ENCODE measurements at regions not wholly inside any gene's neighbourhood (a gene's known extent, or its start where the extent isn't known, plus 50 kb on each side); places are given as distances from the start of the nearest gene placed in this dataset.

DNA sequence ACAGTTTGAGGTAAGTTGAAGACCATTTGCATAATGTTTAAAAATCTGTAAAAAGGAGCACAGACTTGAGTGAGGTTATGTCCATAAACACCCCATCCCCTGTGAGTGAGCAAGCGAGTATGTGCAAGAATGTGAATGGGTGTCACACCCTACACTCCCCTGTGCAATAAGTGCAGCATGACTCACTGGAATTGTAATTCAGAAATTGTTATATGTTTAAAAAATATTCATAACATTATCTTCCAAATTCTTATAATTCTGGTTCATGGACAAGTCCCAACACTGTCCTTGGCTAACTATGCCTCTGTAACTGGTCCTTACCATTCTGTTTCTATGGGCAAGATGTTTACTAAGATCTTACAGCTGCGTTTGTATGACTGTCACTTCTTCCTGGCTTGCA is 207.8 kb upstream of the FAR2 start:
- no peak for DNase-seq

DNA sequence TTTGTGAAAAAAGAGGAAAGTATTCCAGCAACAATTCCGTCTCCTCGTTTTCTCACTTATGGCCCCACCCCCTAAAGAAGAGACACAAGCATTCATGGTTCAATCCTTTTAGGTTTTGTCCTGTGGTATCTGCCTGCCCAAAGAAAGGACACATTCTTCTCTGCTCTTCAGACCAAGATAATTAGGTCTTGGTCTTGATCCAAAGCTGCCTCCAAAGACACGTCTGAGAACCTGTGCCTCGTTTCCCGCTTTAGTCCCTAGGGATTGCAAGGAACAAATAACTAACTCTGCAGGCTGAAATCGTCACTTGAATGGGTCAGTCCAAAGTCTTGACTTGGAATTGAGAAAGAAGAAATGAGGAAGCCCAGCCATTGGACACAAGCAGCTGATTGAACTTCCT is 202.7 kb upstream of the FAR2 start:
- DNase-seq: no peak

DNA sequence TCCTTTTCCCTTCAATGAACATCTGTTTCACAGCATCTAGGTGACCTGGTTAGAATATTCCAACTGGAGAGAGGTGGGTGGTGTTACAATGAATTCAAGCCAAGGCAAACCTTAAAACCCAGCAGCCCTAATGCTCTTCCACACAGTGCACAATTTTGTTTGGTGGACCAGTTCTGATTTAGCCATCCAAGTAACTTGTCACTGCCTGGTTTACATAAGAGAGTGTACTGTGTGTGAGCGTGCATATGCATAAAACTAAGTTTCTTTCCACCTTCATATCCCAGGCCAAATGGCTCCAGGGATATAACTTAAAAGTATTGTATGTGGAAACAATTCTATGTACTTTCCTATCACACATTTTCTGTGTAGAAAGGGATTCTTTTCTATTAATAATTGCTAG is 200.4 kb upstream of the FAR2 start:
- no peak for DNase-seq

DNA sequence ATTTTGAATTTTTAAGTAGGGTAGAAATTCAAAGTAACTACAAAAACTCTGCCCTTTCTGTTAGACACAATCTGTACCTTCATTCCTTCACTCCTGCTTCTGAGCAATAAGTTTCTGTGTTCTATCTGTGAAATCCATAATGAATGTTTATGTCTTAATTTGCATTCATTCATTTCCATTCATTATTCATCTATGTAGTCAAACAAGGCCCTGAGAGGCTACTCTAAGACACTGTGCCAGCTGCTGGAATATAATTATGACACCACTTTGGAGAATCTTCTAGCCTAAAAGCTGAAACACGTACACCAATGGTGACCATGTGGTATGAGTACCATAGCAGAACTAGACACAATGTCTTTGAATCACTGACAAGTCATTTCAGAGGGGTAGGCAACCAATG is 199.9 kb upstream of the FAR2 start:
- no peak for DNase-seq

DNA sequence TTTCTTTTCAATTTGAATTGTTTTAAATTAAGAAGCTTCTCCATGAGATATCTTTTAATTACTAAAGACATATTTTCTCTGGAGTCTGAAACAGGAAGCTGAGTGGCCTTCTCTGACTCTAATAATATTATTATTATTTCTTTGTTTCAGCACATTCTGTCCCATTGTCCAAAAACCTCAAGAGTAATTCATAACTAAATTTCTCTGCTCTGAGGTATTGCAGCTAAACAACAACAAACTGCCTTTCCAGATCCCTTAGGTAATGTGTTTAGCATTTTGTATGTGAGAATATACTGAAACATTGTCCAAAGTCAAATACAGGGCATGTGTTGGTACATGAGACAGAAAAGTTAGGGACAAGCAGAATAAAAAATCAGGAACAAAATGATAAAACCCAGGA is 199.0 kb upstream of the FAR2 start:
- DNase-seq: no peak

DNA sequence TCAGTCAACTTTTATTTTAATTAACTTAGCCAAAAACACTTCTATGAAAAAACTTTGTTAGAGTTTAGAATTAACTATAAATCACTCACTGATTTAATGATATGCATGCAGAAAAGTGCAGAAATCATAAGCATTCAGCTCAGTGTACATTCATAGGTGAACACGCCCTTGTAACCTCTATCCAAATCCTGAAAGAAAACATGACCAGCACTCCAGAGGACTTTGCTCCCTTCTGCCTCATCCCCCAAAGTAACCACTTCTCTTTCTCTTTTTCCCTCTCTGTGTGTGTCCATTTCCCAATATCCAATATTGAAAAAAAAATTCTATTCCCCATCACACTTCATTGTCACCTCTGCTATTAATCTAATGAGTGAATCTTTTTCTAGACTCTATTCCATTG is 197.1 kb upstream of the FAR2 start:
- DNase-seq: no peak

DNA sequence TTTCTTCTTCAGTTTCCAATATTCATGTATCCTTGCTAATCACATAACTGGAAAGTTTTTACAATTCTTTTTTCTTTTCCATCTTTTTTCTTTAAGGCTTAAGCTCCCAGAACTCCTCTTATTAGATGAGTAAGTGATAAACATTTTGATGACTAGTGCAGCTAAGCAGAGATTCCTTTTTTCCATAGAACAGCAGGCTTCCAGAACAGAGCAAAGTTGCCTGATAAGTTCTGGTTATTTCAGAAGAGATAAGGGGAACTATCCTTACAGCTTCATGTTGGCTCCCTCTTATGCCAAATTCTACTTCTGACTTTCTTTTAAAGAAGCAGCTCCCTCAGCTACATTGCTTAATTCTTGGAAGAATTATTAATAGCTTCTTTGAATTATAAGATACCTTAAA is 194.7 kb upstream of the FAR2 start:
- DNase-seq: no peak

DNA sequence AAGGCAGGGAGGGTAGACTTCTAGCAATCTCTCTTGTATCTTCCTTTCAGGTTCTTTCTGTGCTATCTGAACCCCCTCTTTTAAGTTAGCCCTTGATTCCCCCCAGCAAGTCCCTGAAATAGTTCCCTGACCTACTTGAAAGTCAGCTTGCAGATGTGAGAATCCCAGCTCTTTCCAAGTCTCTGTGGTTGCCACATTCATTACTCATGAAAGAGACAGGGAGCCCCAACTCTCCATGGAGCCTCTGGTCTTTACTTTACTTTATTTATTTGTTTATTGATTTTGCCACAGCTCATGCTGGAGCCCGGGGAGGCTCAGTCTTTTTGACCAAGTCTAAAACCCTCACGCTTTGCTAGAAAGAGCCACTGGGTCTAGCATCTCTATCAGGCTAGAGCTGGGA is 193.6 kb upstream of the FAR2 start:
- no peak for DNase-seq

DNA sequence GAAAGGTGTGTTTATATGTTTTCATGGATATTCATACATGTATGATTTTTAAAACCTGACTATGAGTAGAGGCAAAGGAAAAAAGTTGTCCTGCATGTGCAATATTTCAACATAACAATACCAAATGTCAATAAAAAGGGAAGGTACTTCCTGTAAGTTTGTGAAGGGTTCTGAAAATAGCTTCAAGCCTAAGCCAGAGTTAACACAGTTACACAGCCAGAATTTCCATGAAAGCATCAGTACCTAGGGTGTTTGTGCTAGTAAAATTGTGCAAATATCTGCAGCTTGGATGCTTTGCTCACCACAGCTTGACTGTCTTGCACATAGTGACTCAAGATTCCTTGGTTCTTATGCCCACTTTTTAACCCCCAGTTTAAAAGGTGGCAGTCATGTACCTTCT is 193.1 kb upstream of the FAR2 start:
- no peak for DNase-seq

DNA sequence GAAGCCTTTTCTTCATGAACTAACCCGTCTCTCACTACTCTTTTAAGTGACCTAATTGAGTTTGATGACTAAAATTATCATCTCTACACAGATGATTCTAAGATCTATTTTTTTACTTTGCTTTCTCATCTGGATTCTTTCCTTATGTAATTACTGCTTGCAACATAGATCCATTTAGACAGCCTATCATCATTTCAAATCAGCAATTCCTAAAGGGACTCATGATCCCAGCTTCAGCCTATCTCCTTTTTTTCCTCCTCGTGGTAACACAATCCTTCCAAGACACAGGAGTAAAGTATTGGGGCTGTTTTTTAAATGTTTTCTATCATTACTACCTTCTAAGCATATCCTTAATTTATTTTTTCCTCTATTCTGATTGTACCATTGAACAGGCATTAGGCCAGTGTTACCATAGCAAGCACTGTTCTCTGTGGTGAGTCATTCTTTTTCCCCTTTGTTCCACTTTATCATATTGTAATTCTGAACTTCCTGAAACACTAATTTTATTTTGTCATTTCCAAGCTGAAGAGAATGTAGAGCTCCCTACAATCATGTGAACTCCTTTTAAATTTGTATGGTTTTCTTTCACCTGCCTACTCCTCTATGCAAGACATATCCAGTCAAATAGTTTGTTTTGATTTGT is 190.4 kb upstream of the FAR2 start:
- DNase-seq: no peak

DNA sequence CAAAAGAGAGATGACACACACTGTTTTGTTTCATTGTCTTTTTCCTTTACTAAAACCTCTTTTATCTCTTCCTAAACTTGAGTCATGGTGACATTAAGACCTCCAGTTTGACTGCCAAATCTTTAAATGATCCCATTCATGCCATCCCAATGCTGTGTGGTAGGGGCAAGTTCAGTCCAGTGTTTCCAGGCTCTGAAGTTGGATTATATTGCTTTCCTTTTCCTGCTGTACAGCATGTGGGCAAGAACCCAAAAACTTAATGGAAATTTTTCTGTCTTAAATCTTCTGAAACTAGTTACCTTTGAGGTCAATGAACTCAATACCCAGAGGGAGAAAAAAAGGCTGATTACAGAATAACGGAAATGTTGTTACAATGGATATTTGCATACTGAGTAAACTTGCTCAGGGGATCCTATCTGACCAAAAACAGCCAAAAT is 187.1 kb upstream of the FAR2 start:
- no peak for DNase-seq

DNA sequence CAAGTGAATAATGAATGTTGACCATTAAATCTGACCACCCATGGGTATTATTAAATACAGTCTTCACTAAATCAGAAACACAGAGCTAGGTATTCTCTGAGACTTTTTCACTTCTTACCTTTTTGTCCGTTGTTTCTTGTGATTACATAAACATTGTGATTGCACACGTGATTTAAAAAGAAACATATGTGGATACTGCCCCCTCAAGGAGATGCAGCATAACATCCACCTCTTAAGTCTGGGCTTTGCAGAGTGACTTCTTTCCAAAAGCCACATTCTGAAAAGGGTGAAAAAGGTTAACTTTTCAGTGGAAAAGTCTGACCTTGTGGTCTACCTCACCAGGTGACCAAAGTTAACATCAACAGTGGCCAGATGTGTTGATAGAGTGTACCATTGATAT is 185.5 kb upstream of the FAR2 start:
- no peak for DNase-seq

DNA sequence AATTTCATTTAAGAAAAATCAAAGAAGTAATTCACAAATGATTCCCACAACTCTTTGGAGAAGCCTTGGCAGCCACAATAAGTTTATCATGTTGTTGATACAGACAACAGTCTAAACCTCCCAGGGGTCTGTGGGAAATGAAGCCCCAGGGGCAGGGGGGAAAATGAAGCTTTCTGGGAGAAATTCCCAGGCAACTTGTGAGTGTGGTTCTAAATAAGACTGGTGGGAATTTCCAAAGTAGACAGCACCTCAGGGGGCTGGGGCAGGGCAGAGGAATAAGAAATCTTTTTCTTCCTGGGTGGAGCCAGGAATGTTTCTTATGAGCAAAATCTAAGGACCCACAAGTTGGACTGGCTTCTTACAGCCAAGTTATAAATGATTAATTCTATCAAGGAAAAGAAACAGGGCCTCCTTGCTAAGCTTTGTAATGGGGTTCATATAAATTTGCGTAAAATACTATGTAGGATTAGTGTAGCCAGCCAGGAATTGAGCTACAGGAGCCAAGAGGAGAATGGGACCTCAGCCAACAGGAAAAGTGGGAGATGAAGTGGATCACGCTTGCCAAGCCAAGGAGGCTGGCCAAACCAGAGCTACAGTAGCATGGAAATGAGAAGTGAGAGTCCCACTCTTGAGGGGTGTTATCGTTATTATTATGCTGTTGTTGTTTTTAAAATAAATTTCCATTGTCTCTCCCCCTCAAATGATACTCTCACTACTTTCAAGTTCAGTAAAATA is 182.9 kb upstream of the FAR2 start:
- no peak for DNase-seq

DNA sequence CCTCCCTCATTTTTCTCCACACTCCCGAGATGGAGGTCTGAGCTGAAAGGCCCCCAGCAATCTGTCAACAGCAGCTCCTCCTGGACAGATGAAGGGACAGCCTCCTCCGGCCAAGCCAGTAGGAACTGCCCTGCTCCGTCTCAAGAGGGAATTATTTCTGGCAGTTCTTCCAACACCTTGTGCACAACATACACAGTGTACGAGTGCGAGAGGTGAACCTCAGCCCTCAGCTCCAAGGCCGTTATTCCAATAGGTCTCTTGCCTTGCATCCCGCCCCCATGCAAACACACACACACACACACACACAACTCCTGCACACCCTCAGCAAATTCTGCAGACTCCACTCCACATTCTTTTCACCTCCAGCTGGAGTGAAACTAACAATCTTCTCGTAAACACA is 181.7 kb upstream of the FAR2 start:
- no peak for DNase-seq

DNA sequence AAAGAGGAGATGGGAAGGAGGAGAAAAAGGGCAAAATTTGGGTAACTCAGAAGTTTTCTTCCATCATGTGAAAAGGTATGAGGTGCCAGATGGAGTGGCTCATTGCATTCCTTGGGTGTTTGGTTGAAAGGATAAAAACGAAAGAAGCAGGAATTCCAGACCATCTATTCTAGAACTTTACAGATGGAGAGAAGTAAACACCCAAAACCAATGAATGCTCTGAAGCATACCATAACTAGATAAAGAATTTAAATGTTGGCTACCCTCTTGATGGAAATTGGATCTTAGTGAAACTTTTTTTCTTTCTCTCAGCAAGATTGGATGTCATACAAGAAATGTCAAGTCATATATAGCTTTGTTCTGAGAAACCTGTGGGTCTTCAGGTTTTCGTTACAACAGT is 175.6 kb upstream of the FAR2 start:
- DNase-seq: no peak

DNA sequence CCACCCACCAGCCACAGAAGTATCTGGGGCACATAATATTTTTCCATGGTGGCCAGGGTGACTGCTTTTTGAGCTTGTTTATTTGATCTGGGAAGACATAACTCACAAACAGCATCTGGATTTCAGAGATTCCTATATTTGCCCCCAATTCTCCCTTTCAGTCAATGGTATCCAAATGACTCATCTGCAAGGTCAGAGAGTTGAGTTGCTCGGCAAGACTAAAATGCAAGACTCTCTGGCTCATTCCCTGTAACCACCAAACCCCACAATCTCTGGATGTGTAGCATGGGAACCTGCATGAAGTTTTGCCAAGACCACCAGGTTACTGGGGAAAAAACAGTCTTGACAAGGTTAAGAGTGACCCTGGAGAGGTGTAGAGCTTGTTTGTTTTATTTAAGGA is 174.9 kb upstream of the FAR2 start:
- DNase-seq: no peak

DNA sequence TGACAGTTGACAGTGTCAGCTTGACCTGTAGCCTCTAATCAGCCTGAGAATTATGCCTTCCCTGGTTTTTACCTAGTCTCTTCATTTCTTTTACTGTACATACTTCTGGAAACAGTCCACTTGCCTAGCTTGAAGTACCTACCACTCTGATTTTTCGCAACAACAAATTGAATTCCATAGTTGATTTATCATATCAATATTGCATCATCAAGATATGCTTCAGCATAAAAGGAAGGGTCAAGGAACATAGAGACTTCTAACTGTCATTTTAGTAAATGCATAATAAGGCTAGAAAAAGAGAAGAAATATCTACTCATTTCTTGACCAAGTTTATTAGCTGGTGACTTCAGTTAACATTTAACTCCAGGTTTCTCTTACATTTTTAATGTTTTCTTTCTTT is 174.2 kb upstream of the FAR2 start:
- DNase-seq: no peak

DNA sequence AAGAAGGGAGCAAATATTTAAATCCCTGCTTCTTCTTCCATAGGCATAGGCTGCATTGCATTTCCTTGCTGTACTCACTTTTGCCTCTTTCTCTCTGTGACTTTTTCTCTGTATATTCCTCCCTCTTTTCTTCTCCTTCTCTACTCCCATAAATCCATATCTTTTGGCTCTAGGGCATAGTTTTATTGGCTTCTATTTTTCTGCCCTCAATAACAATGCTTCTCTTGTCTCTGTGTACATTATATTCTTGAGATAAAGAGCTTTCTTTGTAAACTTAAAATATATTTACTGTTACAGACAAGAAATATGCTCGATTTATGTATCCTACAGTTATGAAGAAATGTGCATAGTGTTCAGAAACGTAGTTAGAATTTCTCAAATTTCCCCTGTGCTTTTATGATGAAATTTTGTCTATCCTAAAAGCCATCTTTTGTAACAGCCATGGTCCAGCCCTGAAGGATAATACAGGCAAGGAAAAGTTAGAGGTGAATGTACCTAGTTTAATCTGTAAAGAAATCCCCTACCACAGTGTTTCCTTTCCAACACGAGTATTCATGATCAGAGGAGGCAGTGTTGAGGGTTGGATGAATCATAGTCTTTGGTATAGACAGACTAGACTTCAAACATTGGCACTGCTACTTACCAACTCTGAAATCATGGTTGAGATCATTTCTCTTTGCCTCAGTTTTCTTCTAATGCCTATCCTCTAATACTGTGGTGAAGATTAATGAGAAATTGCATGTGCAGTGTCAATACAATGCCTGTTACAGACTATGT is 173.3 kb upstream of the FAR2 start:
- no peak for DNase-seq

DNA sequence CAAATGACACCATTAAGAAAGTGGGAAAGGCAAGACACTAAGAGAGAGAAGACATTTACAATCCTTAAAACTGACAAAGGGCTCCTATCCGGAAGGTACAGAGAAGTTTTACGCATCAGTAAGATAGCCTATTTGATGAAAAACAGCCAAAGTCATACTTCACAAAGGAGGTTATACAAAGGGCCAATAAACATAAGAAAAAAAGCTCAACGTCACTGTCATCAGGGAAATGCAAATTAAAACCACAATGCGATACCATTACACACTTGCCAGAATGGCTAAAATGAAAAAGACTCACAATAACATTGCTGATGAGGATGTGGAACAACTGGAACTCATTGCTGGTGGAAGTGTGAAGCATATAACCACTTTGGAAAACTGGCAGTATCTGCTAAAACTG is 168.6 kb upstream of the FAR2 start:
- no peak for DNase-seq

DNA sequence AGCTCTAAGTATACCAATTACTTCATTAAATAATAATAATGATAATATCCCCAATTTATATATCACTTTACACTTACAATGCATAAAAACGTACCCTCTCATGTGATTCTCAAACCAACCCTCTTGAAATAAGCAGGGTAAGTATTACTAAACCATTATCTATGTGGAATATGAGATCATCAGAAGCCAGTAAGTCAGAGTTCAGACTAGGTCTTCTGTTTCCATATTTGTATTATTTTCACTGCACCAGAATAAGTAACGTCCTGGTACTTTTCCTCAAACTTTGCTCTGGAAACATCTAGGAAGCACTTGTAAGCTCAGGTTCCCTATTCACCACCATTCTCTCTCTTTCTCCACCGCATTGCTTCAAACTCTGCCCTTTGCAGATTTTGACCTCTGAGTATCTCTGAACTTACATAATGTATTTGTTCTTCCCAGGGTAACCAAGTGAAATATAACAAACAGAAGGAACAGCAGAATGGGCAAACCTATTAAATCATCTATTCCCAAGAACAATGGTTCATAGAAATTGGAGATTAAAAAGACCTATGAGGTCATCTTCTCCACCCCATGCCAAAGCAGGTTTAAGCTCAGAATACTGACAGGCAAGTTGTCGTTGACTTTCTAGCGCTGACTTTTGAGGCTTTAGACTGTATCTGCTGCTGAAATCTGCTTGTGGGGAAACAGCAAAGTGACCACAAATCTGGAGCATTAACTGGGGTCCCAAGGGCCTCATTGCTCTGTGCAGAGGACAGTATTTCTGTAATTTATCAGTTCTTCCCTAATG is 161.3 kb upstream of the FAR2 start:
- DNase-seq: no peak

DNA sequence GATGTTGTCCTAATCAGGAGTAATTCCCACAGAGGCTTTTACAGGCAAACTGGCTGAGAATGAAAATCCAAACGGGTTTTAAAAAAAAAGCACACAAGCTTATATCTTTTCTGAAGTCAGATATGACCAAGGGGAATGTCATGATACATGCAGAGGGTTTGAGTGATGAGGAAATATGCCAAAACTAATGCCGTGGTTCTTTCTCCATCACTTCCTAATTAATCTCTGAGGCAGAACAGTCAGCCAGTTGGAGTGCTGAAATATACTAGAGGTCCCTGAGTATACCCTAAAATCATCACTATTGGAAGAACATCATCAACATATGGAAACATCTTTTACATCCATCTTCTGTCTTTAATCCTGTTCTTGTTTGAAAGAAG is 160.8 kb upstream of the FAR2 start:
- no peak for DNase-seq

DNA sequence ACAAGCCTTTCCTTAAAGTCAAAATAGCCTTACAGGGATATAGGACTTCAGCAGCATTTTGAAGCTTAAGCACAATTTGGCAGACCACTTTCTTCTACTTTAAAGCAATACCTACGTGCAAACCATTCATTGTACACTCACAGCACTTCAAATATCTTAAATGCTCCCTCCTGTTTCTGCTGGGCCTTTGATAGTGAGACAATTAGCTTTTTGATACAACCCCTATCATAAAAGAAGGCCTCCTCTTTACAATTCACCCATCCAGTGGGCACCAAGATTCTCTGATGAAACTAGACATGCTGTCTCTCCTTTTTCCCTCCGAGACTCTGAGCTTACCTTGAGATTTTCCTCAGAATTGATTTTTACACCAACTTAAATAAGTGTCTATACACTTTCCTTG is 157.5 kb upstream of the FAR2 start:
- no peak for DNase-seq

DNA sequence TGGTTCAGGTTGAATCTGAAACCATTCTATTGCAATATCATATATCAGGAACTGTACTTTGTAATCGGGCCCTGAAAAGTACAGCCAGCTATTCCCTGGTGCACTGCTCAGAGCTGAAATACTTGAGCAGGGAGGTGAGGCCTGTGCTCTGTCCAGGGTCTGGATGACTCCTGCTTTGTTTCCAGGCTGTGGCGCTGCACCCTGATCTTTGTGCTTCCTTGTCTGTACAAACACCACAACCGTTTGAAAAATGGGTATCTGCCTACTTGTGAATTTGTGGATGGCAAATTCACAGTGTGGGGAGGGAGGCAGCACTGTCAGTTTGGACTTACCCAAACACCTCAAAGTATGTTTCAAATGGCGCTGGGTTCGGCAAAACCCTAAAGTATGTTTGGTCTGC is 155.4 kb upstream of the FAR2 start:
- no peak for DNase-seq

All from NCI-H146 (cell line).